H1 (cell line): ENCODE measurements at regions not wholly inside any gene's neighbourhood (a gene's known extent, or its start where the extent isn't known, plus 50 kb on each side); places are given as distances from the start of the nearest gene placed in this dataset.

Experiments used
- CTCF ChIA-PET: fragments of 300-600 bp; sonication (Branson Sonifier 250); formaldehyde crosslinking; loops from one replicate; lab custom pipeline; 2021; ENCODE audit not compliant: partially characterized antibody; lab: Charles Lee
- POLR2A ChIA-PET: fragments of 300-600 bp; sonication (Branson Sonifier 250); formaldehyde crosslinking; loops from one replicate; lab custom pipeline; 2021; ENCODE audit warnings: inconsistent platforms; ENCODE audit not compliant: partially characterized antibody; lab: Charles Lee
- DNase-seq, 2 experiments: peaks; one replicate each; pipeline versions ENCODE4 v3.0.0 to v3.0.0-alpha.2; 2010 to 2022; ENCODE audit warnings: low spot score in 2 of 2, low read depth in 1 of 2, mixed read lengths in 1 of 2
- FAIRE-seq: peaks from 2 replicates; lab custom pipeline; 2011; peaks lifted over from hg19 to GRCh38; lab: Jason Lieb, UNC
- H2AFZ ChIP-seq: 2 replicates; pipeline ENCODE4 v1.8.1; 2012; ENCODE audit warnings: low read length, inconsistent platforms
- H2AK5ac ChIP-seq: 2 replicates; pipeline ENCODE4 v1.6.1; 2013; ENCODE audit warnings: low read depth, low read length
- H2BK120ac ChIP-seq: replicated peaks from 2 replicates; pipeline ENCODE3; 2013; ENCODE audit warnings: low read depth, low read length, inconsistent platforms
- H2BK12ac ChIP-seq: 2 replicates; pipeline ENCODE4 v1.6.1; 2013; ENCODE audit warnings: low read depth, low read length
- H2BK15ac ChIP-seq: 2 replicates; pipeline ENCODE4 v1.6.1; 2013; ENCODE audit warnings: low read length
- H2BK20ac ChIP-seq: 2 replicates; pipeline ENCODE4 v1.6.1; 2013; ENCODE audit warnings: low read length
- H2BK5ac ChIP-seq: 2 replicates; pipeline ENCODE4 v1.6.1; 2013; ENCODE audit warnings: low read depth, low read length
- H3K14ac ChIP-seq: 2 replicates; pipeline ENCODE4 v1.6.1; 2013; ENCODE audit warnings: inconsistent platforms; ENCODE audit not compliant: insufficient read length
- H3K18ac ChIP-seq: 2 replicates; pipeline ENCODE4 v1.6.1; 2013; ENCODE audit warnings: low read length; ENCODE audit errors: extremely low read depth
- H3K23ac ChIP-seq: 2 replicates; pipeline ENCODE4 v1.6.1; 2013; ENCODE audit warnings: inconsistent platforms; ENCODE audit not compliant: insufficient read length
- H3K23me2 ChIP-seq: 2 replicates; pipeline ENCODE4 v1.6.1; 2013; ENCODE audit warnings: low read depth, low read length
- H3K27ac ChIP-seq: 2 replicates; pipeline ENCODE4 v1.6.1; 2011; ENCODE audit warnings: low read depth, low read length, inconsistent platforms
- H3K27me3 ChIP-seq, 4 experiments: replicated peaks in 1 of 4; 1 replicate in 1 of 4; 2 replicates in 3 of 4; pipeline versions ENCODE4 v1.6.1 to v1.8.1; 2011 to 2013; ENCODE audit warnings: low read length in 3 of 4, mild to moderate bottlenecking in 3 of 4, inconsistent platforms in 2 of 4, mixed read lengths in 2 of 4, moderate library complexity in 1 of 4; ENCODE audit not compliant: control insufficient read depth in 3 of 4, insufficient read depth in 3 of 4; ENCODE audit errors: extremely low read depth in 1 of 4
- H3K36me3 ChIP-seq, 4 experiments: 2 replicates each; pipeline versions ENCODE4 v1.6.1 to v1.8.1; 2011 to 2013; ENCODE audit warnings: mild to moderate bottlenecking in 4 of 4, low read length in 3 of 4, moderate library complexity in 2 of 4, control low read depth in 1 of 4, inconsistent platforms in 1 of 4; ENCODE audit not compliant: insufficient read depth in 4 of 4, control insufficient read depth in 2 of 4
- H3K4ac ChIP-seq: replicated peaks from 2 replicates; pipeline ENCODE3; 2013; ENCODE audit warnings: low read length, low read depth, mixed read lengths, inconsistent platforms; ENCODE audit not compliant: insufficient read length
- H3K4me1 ChIP-seq, 4 experiments: replicated peaks in 1 of 4; 1 replicate in 1 of 4; 2 replicates in 3 of 4; pipeline versions ENCODE4 v1.6.1 to v1.8.1; 2011 to 2013; ENCODE audit warnings: low read length in 3 of 4, inconsistent platforms in 2 of 4, mixed read lengths in 1 of 4; ENCODE audit not compliant: insufficient read depth in 4 of 4, control insufficient read depth in 3 of 4
- H3K4me2 ChIP-seq, 2 experiments: 2 replicates each; pipeline versions ENCODE4 v1.6.1 to v1.8.1; 2011 to 2013; ENCODE audit warnings: low read depth in 2 of 2, low read length in 2 of 2, control low read depth in 1 of 2, inconsistent platforms in 1 of 2, mild to moderate bottlenecking in 1 of 2; ENCODE audit not compliant: insufficient read depth in 1 of 2
- H3K4me3 ChIP-seq, 4 experiments: fragments of 200-600, 300-600 bp in 1 of 4; sonication (generic), shearing (Covaris generic), sonication (Bioruptor Twin) in 1 of 4; 2 replicates each; pipeline versions ENCODE4 v1.5.1 to v1.8.1; 2011 to 2016; ENCODE audit warnings: low read length in 4 of 4, low read depth in 3 of 4, control low read depth in 2 of 4, inconsistent platforms in 2 of 4, mild to moderate bottlenecking in 2 of 4, mixed read lengths in 1 of 4, moderate library complexity in 1 of 4; ENCODE audit not compliant: insufficient read depth in 2 of 4; ENCODE audit errors: extremely low read depth in 1 of 4
- H3K56ac ChIP-seq: replicated peaks from 2 replicates; pipeline ENCODE3; 2013; ENCODE audit warnings: low read depth, mild to moderate bottlenecking, mixed read lengths, low read length, inconsistent platforms; ENCODE audit not compliant: insufficient read length
- H3K79me1 ChIP-seq: 2 replicates; pipeline ENCODE4 v1.6.1; 2013; ENCODE audit warnings: low read depth, low read length, control low read depth
- H3K79me2 ChIP-seq, 2 experiments: 2 replicates each; pipeline versions ENCODE4 v1.6.1 to v1.8.1; 2012 to 2013; ENCODE audit warnings: low read length in 2 of 2, mild to moderate bottlenecking in 2 of 2, inconsistent platforms in 1 of 2; ENCODE audit not compliant: insufficient read depth in 2 of 2, control insufficient read depth in 1 of 2
- H3K9ac ChIP-seq, 4 experiments: replicated peaks in 1 of 4; 1 replicate in 1 of 4; 2 replicates in 3 of 4; pipeline versions ENCODE4 v1.6.1 to v1.8.1; 2011 to 2013; ENCODE audit warnings: low read depth in 3 of 4, low read length in 3 of 4, control low read depth in 2 of 4, mild to moderate bottlenecking in 2 of 4, moderate library complexity in 2 of 4, inconsistent platforms in 1 of 4; ENCODE audit errors: extremely low read depth in 1 of 4
- H3K9me3 ChIP-seq, 2 experiments: 2 replicates each; pipeline versions ENCODE4 v1.6.1 to v1.8.1; 2012 to 2013; ENCODE audit warnings: mild to moderate bottlenecking in 2 of 2, moderate library complexity in 2 of 2, control low read depth in 1 of 2, inconsistent platforms in 1 of 2, low read depth in 1 of 2, low read length in 1 of 2, mixed read lengths in 1 of 2; ENCODE audit not compliant: insufficient read depth in 2 of 2
- H4K20me1 ChIP-seq, 2 experiments: replicated peaks in 1 of 2; 2 replicates each; pipeline versions ENCODE3 to v1.8.1; 2011 to 2013; ENCODE audit warnings: inconsistent platforms in 2 of 2, low read length in 2 of 2, mild to moderate bottlenecking in 1 of 2; ENCODE audit not compliant: insufficient read depth in 2 of 2, control insufficient read depth in 1 of 2
- H4K5ac ChIP-seq: 2 replicates; pipeline ENCODE4 v1.6.1; 2013; ENCODE audit warnings: low read length, low read depth, mixed read lengths, inconsistent platforms; ENCODE audit not compliant: insufficient read length
- H4K8ac ChIP-seq: 2 replicates; pipeline ENCODE4 v1.8.0; 2013; ENCODE audit warnings: mild to moderate bottlenecking, moderate library complexity, low read length, inconsistent platforms; ENCODE audit not compliant: insufficient read depth; ENCODE audit errors: extremely low read depth
- H4K91ac ChIP-seq: replicated peaks from 2 replicates; pipeline ENCODE3; 2013; ENCODE audit warnings: low read length, mixed read lengths, inconsistent platforms; ENCODE audit not compliant: insufficient read length
- EP300 ChIP-seq, 2 experiments: IDR thresholded peaks; 1 replicate in 1 of 2; 2 replicates in 1 of 2; pipeline ENCODE4 v1.6.1; 2011 to 2012; ENCODE audit warnings: low read depth in 2 of 2, low read length in 2 of 2, mild to moderate bottlenecking in 2 of 2, borderline replicate concordance in 1 of 2, inconsistent platforms in 1 of 2, moderate library complexity in 1 of 2
- GABPA ChIP-seq: IDR thresholded peaks from 2 replicates; pipeline ENCODE4 v1.6.1; 2011; ENCODE audit warnings: mild to moderate bottlenecking, low read length, moderate library complexity, borderline replicate concordance; ENCODE audit not compliant: insufficient read depth
- HDAC2 ChIP-seq, 2 experiments: fragments of 300-600 bp in 1 of 2; sonication (generic) in 1 of 2; IDR thresholded peaks; 2 replicates each; pipeline ENCODE4 v1.6.1; 2011 to 2012; ENCODE audit warnings: low read depth in 2 of 2, low read length in 2 of 2, mild to moderate bottlenecking in 2 of 2, moderate library complexity in 2 of 2, borderline replicate concordance in 1 of 2, inconsistent platforms in 1 of 2
- JUN ChIP-seq: IDR thresholded peaks from 2 replicates; pipeline ENCODE4 v1.6.1; 2011; ENCODE audit warnings: low read depth, mild to moderate bottlenecking, improper control_type of control experiment, low read length
- MAFK ChIP-seq: IDR thresholded peaks from 2 replicates; pipeline ENCODE4 v1.6.1; 2012; ENCODE audit warnings: low read depth, mild to moderate bottlenecking, improper control_type of control experiment, low read length
- POLR2A ChIP-seq, 2 experiments: IDR thresholded peaks; 1 replicate in 1 of 2; 2 replicates in 1 of 2; pipeline ENCODE4 v1.6.1; 2011; ENCODE audit warnings: low read depth in 2 of 2, low read length in 2 of 2, mild to moderate bottlenecking in 2 of 2; ENCODE audit errors: control extremely low read depth in 1 of 2
- POU5F1 ChIP-seq: IDR thresholded peaks from 2 replicates; pipeline ENCODE4 v1.6.1; 2011; ENCODE audit warnings: low read depth, mild to moderate bottlenecking, low read length, moderate library complexity
- RFX5 ChIP-seq: IDR thresholded peaks from 2 replicates; pipeline ENCODE4 v1.6.1; 2011; ENCODE audit warnings: low read depth, low read length, improper control_type of control experiment, borderline replicate concordance
- SIX5 ChIP-seq: IDR thresholded peaks from 2 replicates; pipeline ENCODE4 v1.6.1; 2011; ENCODE audit warnings: mild to moderate bottlenecking, low read depth, low read length
- SP1 ChIP-seq: IDR thresholded peaks from 2 replicates; pipeline ENCODE4 v1.6.1; 2011; ENCODE audit warnings: low read depth, low read length
- TEAD4 ChIP-seq: IDR thresholded peaks from 2 replicates; pipeline ENCODE4 v1.6.1; 2012; ENCODE audit warnings: low read depth, low read length, inconsistent platforms, mixed read lengths
- WGBS, 2 experiments: shearing (Covaris generic) in 1 of 2; methylation state at CpG; one replicate each; pipeline versions ENCODE4 v1.1.6 to v1.1.7; 2013 to 2015; ENCODE audit warnings: low lambda C conversion rate in 2 of 2, mixed read lengths in 2 of 2, inconsistent platforms in 1 of 2, low coverage in 1 of 2, missing lambda C conversion rate in 1 of 2; ENCODE audit not compliant: insufficient replicate concordance in 2 of 2, insufficient coverage in 1 of 2, insufficient read length in 1 of 2; ENCODE audit errors: extremely low coverage in 1 of 2, missing lambda C conversion rate in 1 of 2; 5-methylcytosine and 5-hydroxymethylcytosine counted together

GRCh38 chr2:144015655-144016245 lies 504.2 kb downstream of the ZEB2 start:
- no peak overlapping the region for H3K4me2 ChIP-seq
- CTCF ChIA-PET, result interaction anchor here (1.1 kb wide), 1 partner anchor 13 kb away, joined by 3 read pairs; no protein-coding TSS in a partner anchor
- no peak for FAIRE-seq

More at GRCh38 chr2:144015655-144016245, 504.2 kb downstream of the ZEB2 start:
- no peak overlapping the region for H3K18ac ChIP-seq
- no peak overlapping the region for H2BK5ac ChIP-seq
- H3K23ac ChIP-seq, result no peak overlapping the region
- WGBS, 2 experiments, result 84% methylated on average over 6 of the region's 6 CpGs; no CpG with 5 or more reads in 1 of the 2 experiments
- H3K36me3 ChIP-seq, result no peaks in the 10 kb centered on the region
- H4K8ac ChIP-seq, result no peak overlapping the region
- no peak overlapping the region for H3K4me3 ChIP-seq
- H4K20me1 ChIP-seq, result no peaks in the 10 kb centered on the region
- no peak overlapping the region for H3K56ac ChIP-seq
- no peak overlapping the region for H3K9ac ChIP-seq
- no peak overlapping the region for H2BK20ac ChIP-seq
- H3K79me1 ChIP-seq, result no peaks in the 10 kb centered on the region
- H3K14ac ChIP-seq, result no peak overlapping the region
- no peak overlapping the region for H4K91ac ChIP-seq
- no peak for DNase-seq
- H3K27me3 ChIP-seq, result no peaks in the 10 kb centered on the region
- H3K23me2 ChIP-seq, result peaks cover 2% of the 10 kb centered on the region; the same call in 1 of the 2 replicates
- H2AK5ac ChIP-seq, result no peak overlapping the region
- peaks cover 0 to 4% (median 2%) of the 10 kb centered on the region in 4 experiments; a peak in 2 of 7 replicates for H3K4me1 ChIP-seq
- no peak overlapping the region for H3K27ac ChIP-seq
- H2BK15ac ChIP-seq, result no peak overlapping the region
- H3K4ac ChIP-seq, result no peak overlapping the region
- TF ChIP-seq MAFK (no peak), EP300 (IDR thresholded peaks at IDR 0.05; ENCODE audit: borderline replicate concordance in 1 of 2, low read depth in 2 of 2, low read length in 2 of 2) (no peak), POLR2A (IDR thresholded peaks at IDR 0.05; ENCODE audit: control extremely low read depth in 1 of 2, low read depth in 2 of 2, low read length in 2 of 2) (no peak), JUN (no peak), SP1 (no peak), HDAC2 (IDR thresholded peaks at IDR 0.05; ENCODE audit: borderline replicate concordance in 1 of 2, low read depth in 2 of 2, low read length in 2 of 2) (no peak), RFX5 (no peak), POU5F1 (no peak), GABPA (no peak), TEAD4 (no peak), SIX5 (no peak)
- TF ChIP-seq, all 59 proteins: peak for 0
- H2AFZ ChIP-seq, result no peak overlapping the region
- POLR2A ChIA-PET, result no interaction called here
- no peak overlapping the region for H4K5ac ChIP-seq
- no peaks in the 10 kb centered on the region for H3K9me3 ChIP-seq
- H2BK12ac ChIP-seq, result no peak overlapping the region
- H3K79me2 ChIP-seq, result no peaks in the 10 kb centered on the region
- no peak overlapping the region for H2BK120ac ChIP-seq
